NCI-H187 (cell line): ENCODE measurements at regions not wholly inside any gene's neighbourhood (a gene's known extent, or its start where the extent isn't known, plus 50 kb on each side); places are given as distances from the start of the nearest gene placed in this dataset.

Experiments
- DNase-seq, 2 experiments: peaks; one replicate each; lab custom pipeline; 2025; lab: John Stamatoyannopoulos, UW

DNA sequence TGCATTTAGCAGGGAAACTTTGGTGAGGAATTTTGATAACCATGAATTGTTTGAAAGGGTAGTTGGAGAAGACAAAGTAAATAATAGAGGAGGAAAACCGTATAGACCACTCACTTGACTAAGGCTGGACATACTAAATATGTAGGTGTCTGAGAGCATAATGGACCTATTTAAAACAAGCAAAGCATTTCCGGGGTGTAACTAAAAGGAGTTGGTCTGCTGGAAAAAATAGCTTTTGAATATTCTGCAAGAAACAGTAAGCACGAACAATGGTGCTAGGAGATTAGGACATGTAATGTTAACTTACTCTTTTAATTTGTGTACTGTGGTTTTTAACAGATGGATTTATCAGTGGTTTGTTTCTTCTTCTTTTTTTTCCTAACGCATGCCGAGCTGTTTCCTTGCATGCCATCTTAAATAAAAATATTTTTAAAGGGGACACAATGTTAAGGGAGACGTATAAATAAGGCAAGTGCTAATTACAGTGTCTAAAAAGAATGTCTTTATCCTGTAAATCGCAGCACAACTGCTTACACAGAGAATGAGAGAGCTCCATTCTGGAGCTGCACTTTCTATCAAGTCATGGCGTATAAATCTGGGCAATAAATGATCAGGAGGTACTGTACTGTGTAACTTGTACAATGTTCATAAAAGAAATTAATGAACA is 492.1 kb downstream of the LMO4 start:
- DNase-seq, result no peak

DNA sequence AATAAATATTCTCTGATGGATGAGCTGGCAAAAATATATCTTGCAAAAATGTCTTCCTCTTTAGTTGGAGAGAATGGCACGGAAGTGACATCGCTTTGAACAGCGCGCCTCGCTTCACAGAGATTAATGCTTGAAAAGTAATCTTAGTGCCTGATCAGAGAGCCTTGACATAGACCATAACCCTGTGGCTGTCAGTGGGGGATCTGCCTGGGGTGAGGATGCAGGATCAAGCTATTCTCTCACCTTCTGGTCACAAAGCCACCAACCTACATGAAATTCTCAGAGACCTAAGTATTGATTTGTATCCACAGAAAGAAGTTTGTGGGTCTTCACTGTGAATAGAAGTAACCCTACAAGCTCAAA is 492.6 kb downstream of the LMO4 start:
- DNase-seq, result no peak

DNA sequence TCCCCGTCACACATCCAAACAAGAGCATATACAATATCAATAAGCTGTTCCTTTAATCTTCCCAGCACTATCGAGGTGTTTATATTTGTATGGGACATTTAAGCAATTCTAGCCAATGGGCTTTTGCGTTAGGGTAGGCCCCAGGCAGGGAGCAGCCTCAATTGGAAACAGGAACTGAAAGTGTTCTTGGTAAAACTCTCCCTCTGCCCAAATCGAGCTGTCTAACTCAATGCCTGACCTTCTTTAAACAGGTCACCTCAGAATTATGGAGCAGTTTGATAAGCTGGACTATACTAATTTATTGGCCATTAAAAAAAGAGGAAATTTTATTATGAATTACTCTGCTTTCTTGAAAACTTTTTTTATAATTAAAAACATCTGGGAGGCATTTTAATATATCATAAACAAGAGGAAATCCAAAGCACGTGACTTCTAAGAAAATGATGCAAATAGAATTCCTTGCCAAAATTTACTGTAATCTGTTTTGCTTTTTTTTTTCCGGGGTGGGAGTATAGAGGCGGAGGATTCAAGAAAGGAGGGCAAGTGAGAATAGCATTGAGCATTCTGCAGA is 498.1 kb downstream of the LMO4 start:
- no peak for DNase-seq

DNA sequence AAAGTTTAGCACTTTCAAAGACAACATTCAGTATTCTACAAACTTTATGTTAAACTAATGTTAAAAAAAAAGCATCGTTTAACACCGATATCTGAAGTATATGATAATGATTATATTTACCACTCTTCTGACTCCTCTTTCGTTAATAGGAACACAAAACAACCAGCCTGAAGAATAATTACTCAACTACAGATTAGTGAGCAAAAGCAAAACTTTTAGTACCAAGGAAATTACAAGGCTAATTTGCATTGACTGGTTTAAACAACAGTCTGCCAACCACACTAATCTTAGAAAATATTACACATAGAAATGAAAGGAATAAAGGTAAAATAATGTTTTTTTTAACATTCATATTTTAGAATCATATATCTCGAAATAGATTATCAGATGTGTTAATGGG is 500.7 kb downstream of the LMO4 start:
- DNase-seq, result no peak

DNA sequence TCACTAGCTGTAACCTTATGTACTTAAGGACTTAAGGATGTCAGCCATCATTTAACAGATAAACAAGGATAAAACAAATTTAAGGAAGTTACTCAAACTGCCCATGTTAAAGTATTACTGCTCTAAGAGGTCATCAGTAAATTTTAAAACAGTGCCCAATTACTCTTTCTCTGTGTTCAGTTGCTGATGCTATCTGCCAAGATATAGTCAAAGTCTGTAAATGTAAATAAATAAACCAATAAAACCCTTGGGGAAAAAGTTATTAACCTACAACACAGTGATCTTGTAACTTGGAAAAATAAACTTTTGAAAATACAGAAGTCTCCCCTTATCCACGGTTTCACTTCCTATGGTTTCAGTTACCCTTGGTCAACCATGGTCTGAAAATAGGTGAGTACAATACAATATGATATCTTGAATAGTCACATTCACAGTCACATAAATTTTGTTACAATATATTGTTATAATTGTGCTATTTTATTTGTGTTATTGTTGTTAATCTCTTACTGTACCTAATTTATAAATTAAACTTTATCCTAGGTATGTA is 501.8 kb downstream of the LMO4 start:
- no peak for DNase-seq

DNA sequence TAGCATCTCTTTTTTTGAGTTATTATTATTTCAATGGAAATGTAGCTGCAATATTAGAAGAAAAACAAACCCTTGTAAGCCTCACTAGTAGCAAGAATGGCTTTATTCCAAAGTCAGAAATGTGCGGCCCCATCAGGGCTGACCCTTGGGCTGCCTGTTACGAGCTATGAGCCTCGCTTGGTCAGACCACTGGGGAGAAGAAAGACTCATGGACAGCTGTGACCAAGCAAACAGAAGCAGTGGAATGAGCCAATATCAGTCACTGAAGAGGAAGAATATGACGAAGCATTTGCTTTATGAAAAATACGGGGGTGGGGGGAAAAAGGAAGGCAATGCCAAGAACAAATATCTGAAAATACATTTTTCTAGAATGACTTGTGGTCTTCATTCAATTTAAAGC is 504.5 kb downstream of the LMO4 start:
- no peak for DNase-seq

DNA sequence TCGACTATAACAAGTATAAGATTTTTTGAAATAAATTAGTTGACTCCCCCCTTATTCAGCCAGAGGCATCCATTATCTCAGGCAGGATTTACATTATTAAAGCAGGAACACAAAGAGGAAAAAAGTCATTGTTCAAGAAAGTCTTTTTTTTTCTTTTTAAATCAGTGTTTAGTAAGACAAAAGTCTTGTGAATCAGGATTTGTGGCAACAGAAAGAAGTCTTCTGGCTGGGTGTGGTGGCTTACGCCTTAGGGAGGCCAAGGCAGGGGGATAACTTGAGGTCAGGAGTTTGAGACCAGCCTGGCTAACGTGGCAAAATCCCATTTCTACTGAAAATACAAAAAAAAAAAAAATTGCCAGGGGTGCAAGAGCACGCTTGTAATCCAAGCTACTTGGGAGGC is 505.5 kb downstream of the LMO4 start:
- DNase-seq, result no peak

DNA sequence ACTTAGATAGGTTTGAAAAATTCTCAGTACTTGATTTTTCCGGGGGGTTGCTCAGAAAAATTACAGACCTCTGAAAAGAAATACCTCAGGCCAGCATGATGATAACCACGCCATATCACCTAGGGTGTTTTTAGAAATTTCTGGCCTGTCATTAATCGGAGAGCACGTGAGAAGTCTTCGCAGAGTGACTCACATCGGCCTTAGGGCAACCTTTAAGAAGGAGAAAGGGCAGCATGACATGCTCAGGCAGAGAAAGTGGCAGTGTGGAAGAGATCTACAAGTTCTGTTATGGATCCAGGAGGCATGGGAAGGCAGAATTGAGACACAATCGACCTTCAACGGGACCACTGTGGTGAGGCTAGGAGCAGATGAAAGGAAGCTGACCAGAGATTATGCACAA is 506.3 kb downstream of the LMO4 start:
- DNase-seq, result no peak

DNA sequence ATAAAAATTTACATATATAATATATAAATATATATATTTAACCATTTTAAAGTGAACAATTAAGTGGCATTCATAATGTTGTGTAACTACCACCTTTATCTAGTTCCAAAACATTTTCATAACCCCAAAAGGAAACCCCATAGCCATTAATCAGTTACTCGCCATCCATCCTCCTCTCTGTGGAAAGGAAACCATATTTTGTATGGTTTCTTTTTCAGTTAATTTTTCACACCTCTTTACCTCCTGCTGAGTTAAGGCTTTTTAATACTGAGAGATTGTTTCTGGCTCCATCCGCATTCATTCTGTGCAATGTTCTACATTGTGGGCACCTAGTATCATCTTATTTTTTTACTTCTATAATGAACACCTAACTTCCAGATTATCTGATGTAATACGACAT is 512.1 kb downstream of the LMO4 start:
- DNase-seq, result no peak

DNA sequence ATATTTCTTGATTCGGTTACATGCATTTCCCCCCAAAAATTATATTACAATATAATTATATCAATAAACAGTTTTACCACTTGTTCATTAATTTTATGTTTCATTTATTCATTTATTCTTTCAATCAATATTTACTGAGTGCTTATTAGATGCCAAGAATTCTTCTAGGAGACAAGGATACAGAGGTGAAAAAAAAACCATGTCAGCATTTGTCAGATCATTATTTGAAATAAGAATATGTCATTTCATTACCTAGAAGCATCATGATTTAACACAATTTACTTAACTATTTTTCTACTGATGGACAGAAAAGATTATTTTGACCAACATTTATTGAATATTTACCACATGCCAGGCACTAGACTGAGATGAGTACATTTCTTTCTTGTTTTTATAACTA is 512.7 kb downstream of the LMO4 start:
- DNase-seq, result no peak

DNA sequence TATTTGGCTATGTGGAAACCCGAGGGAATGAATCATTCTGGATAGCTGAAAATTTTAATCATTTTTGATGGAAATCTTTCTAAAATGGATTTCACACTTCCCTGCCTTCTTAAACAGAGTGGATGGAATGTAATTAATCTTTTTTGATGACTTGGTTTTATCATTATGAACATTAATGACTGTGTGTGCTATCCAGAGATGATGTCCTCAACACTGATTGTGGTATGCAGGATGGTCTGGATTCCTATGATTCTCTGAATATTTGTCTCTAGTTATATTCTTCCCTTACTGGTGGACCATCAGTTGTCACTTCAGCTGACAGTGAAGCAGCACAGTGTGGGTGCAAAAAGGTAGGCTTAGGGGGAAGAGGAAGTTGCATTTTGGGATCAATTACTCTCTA is 513.5 kb downstream of the LMO4 start:
- DNase-seq, result no peak

DNA sequence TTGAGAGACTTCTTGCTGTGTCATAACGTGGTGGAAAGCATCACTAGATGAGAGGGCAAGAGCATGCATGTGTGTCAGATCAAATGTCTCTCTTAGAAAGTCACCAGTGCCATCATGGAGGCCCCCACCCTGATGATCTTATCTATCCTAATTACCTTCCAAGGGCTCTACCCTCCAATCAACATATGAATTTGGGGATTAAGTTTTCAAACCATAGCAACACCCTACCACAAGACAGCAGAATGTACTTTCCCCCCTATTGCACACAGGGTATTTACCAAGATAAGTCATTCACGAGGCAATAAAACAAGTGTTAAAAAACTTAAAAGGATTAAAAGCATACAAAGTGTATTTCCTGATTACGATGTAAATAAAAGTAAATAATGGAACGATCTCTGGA is 515.6 kb downstream of the LMO4 start:
- no peak for DNase-seq

DNA sequence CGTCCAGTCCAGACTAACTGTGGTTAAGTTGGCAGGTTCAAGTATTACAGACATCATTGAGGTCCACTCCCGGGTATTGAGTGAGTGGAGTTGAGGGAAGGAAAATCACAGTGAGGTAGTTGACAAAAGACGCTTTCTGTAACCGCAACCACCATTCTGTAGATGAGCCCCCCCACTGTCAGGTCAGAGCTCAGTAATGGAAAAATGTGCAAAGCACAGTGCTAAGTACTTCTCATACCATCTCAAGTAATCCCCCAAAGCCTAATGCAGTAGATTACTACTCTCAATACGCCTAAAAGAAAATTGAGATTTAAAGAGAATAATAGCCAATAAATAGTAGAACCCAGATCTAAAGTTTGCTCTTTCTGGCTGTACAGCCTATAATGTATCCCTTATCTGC is 522.8 kb downstream of the LMO4 start:
- no peak for DNase-seq

DNA sequence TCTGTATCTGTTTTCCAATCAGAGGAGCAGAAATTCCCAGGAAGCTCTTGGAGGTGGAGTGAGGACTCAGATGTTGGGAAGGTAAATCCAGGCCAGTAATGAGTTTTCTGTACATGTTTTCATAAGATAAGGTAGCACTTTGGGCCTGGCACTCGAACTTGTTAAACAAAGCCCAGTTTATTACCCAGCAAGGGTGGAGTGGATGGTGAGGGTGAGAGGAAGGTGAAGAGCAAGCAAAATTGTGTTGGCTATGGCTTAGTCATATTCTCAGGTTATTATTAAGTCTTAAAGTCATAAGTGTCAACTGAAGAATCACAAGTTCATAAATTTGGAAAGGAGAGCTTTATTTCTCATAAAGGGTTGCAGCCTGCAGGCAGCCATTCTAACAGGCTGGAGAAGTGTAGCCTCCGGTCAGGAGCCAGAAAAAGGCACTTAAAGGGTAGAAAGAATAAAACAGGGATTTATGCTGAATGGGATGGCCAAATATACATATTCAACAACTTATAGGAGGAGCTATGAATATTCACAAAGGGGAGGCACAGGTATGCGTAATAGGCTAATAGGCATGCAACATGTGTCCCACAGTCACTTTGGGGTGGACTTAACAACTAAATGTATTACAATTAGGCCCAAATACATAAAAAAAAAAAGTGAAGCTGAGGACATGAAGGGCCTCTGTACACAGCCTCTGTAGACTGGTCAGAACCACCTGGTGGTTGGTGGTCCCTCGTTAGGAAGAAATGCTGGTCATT is 523.9 kb downstream of the LMO4 start:
- DNase-seq, result no peak

DNA sequence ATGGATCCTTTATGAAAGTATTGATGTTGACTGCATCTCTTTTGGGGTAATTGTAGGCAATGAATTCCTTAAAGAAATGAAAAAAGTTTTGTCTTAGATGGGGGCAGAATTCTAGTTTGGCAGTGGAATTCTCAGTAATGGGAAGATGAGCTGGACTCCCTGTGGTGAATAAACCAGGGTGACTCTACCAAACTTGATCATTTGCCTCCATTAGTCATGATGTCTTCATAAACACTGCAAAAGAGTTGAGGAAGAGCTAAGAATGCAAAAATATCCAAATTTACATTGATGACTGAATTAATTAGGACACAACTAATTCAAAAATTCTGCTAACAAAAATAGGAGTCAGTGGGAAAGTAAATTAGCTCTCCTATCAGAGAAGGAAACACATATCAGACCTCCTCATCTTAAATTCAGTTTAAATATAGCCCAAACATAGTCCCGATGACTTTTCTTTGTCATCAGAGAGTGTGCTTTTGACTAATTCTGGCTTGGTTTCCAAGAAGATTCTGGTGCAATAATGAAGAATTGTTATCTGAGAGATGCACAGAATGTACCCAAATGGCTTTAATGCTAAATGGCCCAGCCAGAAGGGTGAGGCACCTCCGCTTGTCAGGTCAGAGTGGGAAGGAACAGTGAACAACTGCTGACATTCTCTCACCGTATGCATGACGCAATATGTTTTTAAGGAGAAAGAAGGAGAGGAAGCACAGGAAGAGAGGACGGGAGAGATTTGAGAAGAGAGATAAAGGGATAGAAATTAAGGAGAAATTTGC is 525.1 kb downstream of the LMO4 start:
- no peak for DNase-seq

DNA sequence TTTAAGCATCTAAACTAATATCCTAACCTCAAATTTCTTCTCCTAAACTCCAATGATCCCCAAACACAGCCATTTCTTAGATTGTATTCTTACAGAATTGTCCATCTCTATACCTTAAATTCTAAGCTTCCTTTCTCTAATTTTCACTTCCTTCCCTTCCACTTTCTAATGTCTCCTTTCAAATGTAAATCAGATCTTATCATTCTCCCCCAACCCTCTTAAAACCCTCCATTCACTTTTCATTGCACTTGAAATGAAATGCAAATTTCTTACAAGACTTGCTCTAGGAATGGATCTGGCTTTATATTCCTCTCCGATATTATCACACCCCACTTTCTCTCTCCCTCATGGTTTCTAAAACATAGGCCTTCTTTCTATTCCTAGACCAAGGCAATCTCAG is 534.6 kb downstream of the LMO4 start:
- no peak for DNase-seq

DNA sequence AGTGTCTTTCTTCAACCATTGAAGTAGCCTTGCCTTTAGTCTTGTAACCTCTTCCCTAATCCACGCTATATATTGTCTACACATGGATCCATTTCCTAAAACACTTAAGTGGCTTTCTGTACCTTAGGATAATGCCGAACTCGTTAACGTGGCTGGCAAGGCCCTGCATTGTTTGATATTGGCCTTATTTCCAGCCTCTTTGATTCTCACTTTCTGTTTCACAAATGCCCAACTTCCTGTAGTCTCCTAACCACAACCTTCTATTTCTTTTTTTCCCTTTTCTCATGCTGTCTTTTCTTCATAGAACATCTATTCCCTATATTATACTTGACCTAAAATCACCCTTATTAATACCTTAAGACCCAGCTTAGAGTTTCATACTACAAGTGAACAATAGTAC is 536.0 kb downstream of the LMO4 start:
- no peak for DNase-seq

DNA sequence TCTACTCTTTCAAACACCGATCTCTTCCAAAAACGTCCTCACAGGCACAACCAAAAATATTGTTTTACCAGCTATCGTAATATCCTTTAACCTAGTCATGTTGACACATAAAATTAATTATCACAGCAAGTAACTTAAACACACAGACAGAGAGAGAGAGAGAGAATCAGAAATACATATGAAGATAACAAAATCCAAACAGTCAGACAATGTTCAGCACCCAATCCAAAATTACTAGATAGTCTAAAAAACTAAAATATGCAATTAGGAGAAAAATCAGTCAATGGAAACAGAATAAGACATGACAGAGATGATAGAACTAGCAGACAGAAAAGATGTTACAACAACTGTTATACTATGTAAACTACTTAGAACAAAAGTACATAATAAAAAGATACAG is 537.7 kb downstream of the LMO4 start:
- no peak for DNase-seq

DNA sequence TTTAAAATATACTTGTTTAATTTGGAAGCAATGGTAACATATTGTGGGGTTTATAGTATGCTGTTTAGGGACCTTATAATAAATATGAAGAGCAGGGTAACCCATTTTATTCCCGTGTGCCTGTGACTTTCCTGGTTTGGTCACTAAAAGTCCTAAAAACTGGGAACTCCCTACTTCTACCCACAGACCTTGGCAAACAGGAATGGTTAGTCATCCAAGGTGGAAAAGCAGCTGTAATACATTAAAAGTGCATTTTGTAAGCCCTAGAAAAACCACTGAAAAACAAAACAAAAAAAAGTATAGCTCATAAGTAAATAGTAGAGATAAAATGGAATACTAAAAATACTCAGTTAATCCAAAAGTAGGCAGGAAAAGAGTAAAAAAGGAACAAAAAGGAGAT is 538.9 kb downstream of the LMO4 start:
- no peak for DNase-seq

DNA sequence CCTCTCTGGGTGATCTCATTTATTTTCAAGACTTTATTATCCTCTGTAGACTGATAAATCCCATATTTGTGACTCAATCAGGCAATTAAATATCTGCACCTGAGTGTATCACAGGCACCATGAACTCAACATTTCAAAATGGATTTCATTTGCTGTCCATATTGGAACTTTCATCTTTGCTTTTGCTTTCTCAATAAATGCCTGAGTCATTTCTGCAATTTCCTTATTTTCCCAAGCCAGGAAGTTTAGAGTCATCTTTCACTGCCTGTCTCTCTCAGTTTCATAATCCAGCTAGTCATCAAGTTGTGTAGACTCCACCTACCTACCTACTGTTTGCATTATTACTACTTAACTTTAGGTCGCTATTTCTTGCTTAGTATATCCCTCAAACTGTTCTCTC is 540.9 kb downstream of the LMO4 start:
- DNase-seq, result no peak

DNA sequence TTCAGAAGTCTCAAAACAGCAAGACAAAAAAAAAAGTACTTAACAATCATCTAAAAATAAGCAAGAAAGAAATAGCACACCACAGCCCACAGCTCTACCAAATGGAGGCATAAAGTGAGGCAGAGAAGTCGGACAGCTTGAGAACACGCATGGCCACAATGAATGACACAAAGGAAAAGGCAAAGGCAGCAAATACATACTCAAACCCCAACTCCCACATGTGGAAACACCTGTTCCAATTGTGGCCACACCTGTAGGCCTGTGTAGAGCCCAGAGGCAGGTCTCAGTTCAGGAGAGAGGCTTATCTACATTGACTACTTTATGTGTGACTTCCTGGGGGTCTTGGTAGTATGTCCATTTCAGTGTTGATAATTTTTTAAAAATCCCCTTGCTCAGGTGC is 543.5 kb downstream of the LMO4 start:
- no peak for DNase-seq

DNA sequence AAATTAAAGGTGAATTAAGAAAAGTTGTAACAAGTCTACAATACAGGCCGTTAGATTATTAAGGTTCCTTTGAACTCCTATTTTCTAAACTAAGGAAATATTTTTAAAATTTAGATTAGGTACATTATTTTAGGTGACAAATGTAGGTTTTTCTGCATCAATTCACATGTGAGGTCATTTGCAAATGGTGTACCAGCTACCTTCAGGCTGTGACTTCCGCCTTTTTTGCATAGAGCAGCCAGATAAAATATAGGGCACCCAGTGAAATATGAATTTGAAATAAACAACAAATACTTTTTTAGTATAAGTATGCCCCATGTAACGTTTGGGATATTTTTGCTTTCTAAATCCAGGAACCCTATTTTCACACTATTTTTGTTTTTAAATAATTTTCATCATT is 544.0 kb downstream of the LMO4 start:
- DNase-seq, result no peak

DNA sequence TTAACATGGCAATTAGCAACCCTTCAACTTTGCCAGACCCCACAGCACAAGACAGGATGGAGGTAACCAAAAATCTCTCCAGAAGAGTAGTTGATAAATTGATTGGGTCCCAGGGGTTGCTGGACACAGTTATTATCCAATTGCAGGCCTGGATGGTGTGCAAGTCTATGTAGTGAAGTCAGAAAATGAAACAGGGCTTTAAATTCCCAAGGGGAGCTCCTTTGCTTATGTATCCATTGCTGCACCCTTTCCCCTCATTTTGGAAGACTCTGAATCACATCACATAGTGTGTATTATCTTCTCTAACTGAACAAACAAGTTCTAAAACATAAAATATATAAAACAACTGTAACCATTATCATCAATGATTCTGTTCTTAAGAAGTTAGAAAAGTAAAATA is 550.2 kb downstream of the LMO4 start:
- DNase-seq, result no peak
